ENCODE measurements at regions not wholly inside any gene's neighbourhood (a gene's known extent, or its start where the extent isn't known, plus 50 kb on each side); places are given as distances from the start of the nearest gene placed in this dataset.
A peak's percentile ranks its signal among the peaks of the same experiment; 100 is the strongest.

GRCh38 chr4:166501941-166502382 lies 628.9 kb downstream of the TLL1 start (continued):
- TF ChIP-seq PAXIP1 (CRISPR knock-in tag; conservative IDR thresholded peaks at IDR 0.05) (no peak), ZNF616 (CRISPR knock-in tag; IDR thresholded peaks at IDR 0.05; ENCODE audit: low read depth) (no peak), TAF1 (CRISPR knock-in tag; IDR thresholded peaks at IDR 0.05) (no peak), ZFP41 (CRISPR knock-in tag; IDR thresholded peaks at IDR 0.05; ENCODE audit: borderline replicate concordance) (no peak), TOE1 (CRISPR knock-in tag; IDR thresholded peaks at IDR 0.05) (no peak), GABPB1 (CRISPR knock-in tag; IDR thresholded peaks at IDR 0.05) (peak; percentile 82), FOSL2 (CRISPR knock-in tag; IDR thresholded peaks at IDR 0.05) (peak; percentile 26; the same call in 1 of the 2 replicates), SIN3B (IDR thresholded peaks at IDR 0.05; ENCODE audit: low read length) (no peak), HBP1 (CRISPR knock-in tag; IDR thresholded peaks at IDR 0.05; ENCODE audit: low read depth) (no peak), SMC3 (IDR thresholded peaks at IDR 0.05; ENCODE audit: low read length) (peak; percentile 43), NFKB2 (CRISPR knock-in tag; IDR thresholded peaks at IDR 0.05; ENCODE audit: borderline replicate concordance) (no peak), ZFX (CRISPR knock-in tag; IDR thresholded peaks at IDR 0.05; ENCODE audit: low read depth) (peak; percentile 21; the same call in 1 of the 2 replicates), THYN1 (CRISPR knock-in tag; IDR thresholded peaks at IDR 0.05; ENCODE audit: borderline replicate concordance, low read depth) (no peak), KLF11 (CRISPR knock-in tag; IDR thresholded peaks at IDR 0.05) (no peak), HHEX (CRISPR knock-in tag; IDR thresholded peaks at IDR 0.05) (no peak), CTCF (CRISPR knock-in tag; IDR thresholded peaks at IDR 0.05) (peak; percentile 80), SKI (IDR thresholded peaks at IDR 0.05; ENCODE audit: partially characterized antibody) (no peak), NR2C2 (CRISPR knock-in tag; IDR thresholded peaks at IDR 0.05; ENCODE audit: borderline replicate concordance) (peak; percentile 79)
- TF ChIP-seq, protein P1, sequence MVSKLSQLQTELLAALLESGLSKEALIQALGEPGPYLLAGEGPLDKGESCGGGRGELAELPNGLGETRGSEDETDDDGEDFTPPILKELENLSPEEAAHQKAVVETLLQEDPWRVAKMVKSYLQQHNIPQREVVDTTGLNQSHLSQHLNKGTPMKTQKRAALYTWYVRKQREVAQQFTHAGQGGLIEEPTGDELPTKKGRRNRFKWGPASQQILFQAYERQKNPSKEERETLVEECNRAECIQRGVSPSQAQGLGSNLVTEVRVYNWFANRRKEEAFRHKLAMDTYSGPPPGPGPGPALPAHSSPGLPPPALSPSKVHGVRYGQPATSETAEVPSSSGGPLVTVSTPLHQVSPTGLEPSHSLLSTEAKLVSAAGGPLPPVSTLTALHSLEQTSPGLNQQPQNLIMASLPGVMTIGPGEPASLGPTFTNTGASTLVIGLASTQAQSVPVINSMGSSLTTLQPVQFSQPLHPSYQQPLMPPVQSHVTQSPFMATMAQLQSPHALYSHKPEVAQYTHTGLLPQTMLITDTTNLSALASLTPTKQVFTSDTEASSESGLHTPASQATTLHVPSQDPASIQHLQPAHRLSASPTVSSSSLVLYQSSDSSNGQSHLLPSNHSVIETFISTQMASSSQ (IDR thresholded peaks at IDR 0.05; ENCODE audit: low read depth): no peak
- TF ChIP-seq, protein P1 (CRISPR knock-in tag; IDR thresholded peaks at IDR 0.05; ENCODE audit: borderline replicate concordance): no peak
- TF ChIP-seq, protein P2, sequence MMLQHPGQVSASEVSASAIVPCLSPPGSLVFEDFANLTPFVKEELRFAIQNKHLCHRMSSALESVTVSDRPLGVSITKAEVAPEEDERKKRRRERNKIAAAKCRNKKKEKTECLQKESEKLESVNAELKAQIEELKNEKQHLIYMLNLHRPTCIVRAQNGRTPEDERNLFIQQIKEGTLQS (CRISPR knock-in tag; IDR thresholded peaks at IDR 0.05): peak; percentile 59; the same call in 1 of the 2 replicates
